GM21717 (cell line): ENCODE measurements at regions not wholly inside any gene's neighbourhood (a gene's known extent, or its start where the extent isn't known, plus 50 kb on each side); places are given as distances from the start of the nearest gene placed in this dataset.
"Not testable (repeated sequence)": the region's sequence is repeated elsewhere in the genome, so short reads cannot be mapped to it uniquely, and the experiment has no call there.

Experiments
- ATAC-seq: cut with Tn5 transposase; IDR thresholded peaks from one replicate; pipeline ENCODE4 v1.9.1; 2021; ENCODE audit warnings: mild to moderate bottlenecking, moderate library complexity; ENCODE audit not compliant: unreplicated experiment

- ATAC-seq, result no peak
These were observed 1437.5 kb upstream of the CDH8 start for GRCh38 chr16:63473725-63474124.

GRCh38 chr16:63467513-63467912 is 1431.3 kb upstream of the CDH8 start:
- ATAC-seq, result no peak

GRCh38 chr16:63462316-63462715 is 1426.1 kb upstream of the CDH8 start:
- ATAC-seq, result no peak

- ATAC-seq, result no peak
These were observed 1425.1 kb upstream of the CDH8 start for GRCh38 chr16:63461248-63461841.

GRCh38 chr16:63458846-63459245 is 1422.6 kb upstream of the CDH8 start:
- no peak for ATAC-seq

GRCh38 chr16:63457869-63458268 is 1421.6 kb upstream of the CDH8 start:
- ATAC-seq, result no peak

GRCh38 chr16:63453261-63453660 is 1417.0 kb upstream of the CDH8 start:
- ATAC-seq, result no peak

GRCh38 chr16:63447121-63447520 is 1410.9 kb upstream of the CDH8 start:
- no peak for ATAC-seq

GRCh38 chr16:63442246-63442645 is 1406.0 kb upstream of the CDH8 start:
- ATAC-seq, result no peak

- ATAC-seq, result no peak
These were observed 1390.1 kb upstream of the CDH8 start for GRCh38 chr16:63426275-63426870.

- ATAC-seq, result no peak
These were observed 1386.5 kb upstream of the CDH8 start for GRCh38 chr16:63422715-63423114.

- no peak for ATAC-seq
These were observed 1380.5 kb upstream of the CDH8 start for GRCh38 chr16:63416712-63417111.

GRCh38 chr16:63415014-63415413 is 1378.8 kb upstream of the CDH8 start:
- ATAC-seq, result no peak

- no peak for ATAC-seq
These were observed 1374.4 kb upstream of the CDH8 start for GRCh38 chr16:63410594-63410993.

GRCh38 chr16:63403792-63404191 is 1367.6 kb upstream of the CDH8 start:
- ATAC-seq, result no peak

- ATAC-seq, result not testable (repeated sequence)
These were observed 1352.0 kb upstream of the CDH8 start for GRCh38 chr16:63388277-63388676.

GRCh38 chr16:63385714-63386432 is 1349.6 kb upstream of the CDH8 start:
- no peak for ATAC-seq

GRCh38 chr16:63373744-63374143 is 1337.5 kb upstream of the CDH8 start:
- ATAC-seq, result no peak

GRCh38 chr16:63372815-63373214 is 1336.6 kb upstream of the CDH8 start:
- ATAC-seq, result no peak

- ATAC-seq, result no peak
These were observed 1336.0 kb upstream of the CDH8 start for GRCh38 chr16:63372283-63372682.

GRCh38 chr16:63365649-63366304 is 1329.5 kb upstream of the CDH8 start:
- no peak for ATAC-seq

GRCh38 chr16:63363738-63364137 is 1327.5 kb upstream of the CDH8 start:
- ATAC-seq, result no peak
